PFSK-1 (cell line): ENCODE measurements at regions not wholly inside any gene's neighbourhood (a gene's known extent, or its start where the extent isn't known, plus 50 kb on each side); places are given as distances from the start of the nearest gene placed in this dataset.

Source experiments
- FOXP2 ChIP-seq: optimal IDR thresholded peaks from 2 replicates; pipeline ENCODE3; 2011; ENCODE audit warnings: borderline replicate concordance, control low read depth, inconsistent platforms; ENCODE audit not compliant: insufficient read depth; ENCODE audit errors: extremely low read length, extremely low read depth
- POLR2AphosphoS5 ChIP-seq: IDR thresholded peaks from 2 replicates; pipeline ENCODE4 v1.6.1; 2012; ENCODE audit warnings: low read depth, mild to moderate bottlenecking, control low read depth, low read length, moderate library complexity
- REST ChIP-seq, 2 experiments: IDR thresholded peaks; 2 replicates each; pipeline versions ENCODE4 v1.6.1 to v1.8.0; 2011 to 2012; ENCODE audit warnings: low read depth in 2 of 2, low read length in 2 of 2, control low read depth in 1 of 2, inconsistent platforms in 1 of 2, mild to moderate bottlenecking in 1 of 2, moderate library complexity in 1 of 2; ENCODE audit not compliant: insufficient read depth in 1 of 2
- SIN3A ChIP-seq: IDR thresholded peaks from 2 replicates; pipeline ENCODE4 v1.6.1; 2012; ENCODE audit warnings: mild to moderate bottlenecking, low read length, moderate library complexity, borderline replicate concordance; ENCODE audit not compliant: insufficient read depth
- TAF1 ChIP-seq: IDR thresholded peaks from 2 replicates; pipeline ENCODE4 v1.6.1; 2012; ENCODE audit warnings: low read length, control low read depth, borderline replicate concordance; ENCODE audit not compliant: insufficient read depth

GRCh38 chr3:31103623-31104180 is 209.2 kb upstream of the GADL1 start:
- TF ChIP-seq POLR2AphosphoS5: no peak
- no peak for TF ChIP-seq SIN3A
- TF ChIP-seq FOXP2: no peak
- TF ChIP-seq TAF1: no peak

GRCh38 chr3:31105011-31105410 is 210.6 kb upstream of the GADL1 start:
- TF ChIP-seq REST (IDR thresholded peaks at IDR 0.05; ENCODE audit: insufficient read depth in 1 of 2, low read depth in 2 of 2, low read length in 2 of 2) (no peak), TAF1 (no peak), FOXP2 (no peak), POLR2AphosphoS5 (no peak), SIN3A (no peak)

- TF ChIP-seq FOXP2: no peak
- no peak for TF ChIP-seq SIN3A
- TF ChIP-seq REST (IDR thresholded peaks at IDR 0.05; ENCODE audit: insufficient read depth in 1 of 2, low read depth in 2 of 2, low read length in 2 of 2): no peak
- no peak for TF ChIP-seq POLR2AphosphoS5
- no peak for TF ChIP-seq TAF1
Observed at GRCh38 chr3:31105438-31106077, 211.1 kb upstream of the GADL1 start.

GRCh38 chr3:31106204-31106603 is 211.7 kb upstream of the GADL1 start:
- TF ChIP-seq REST (IDR thresholded peaks at IDR 0.05; ENCODE audit: insufficient read depth in 1 of 2, low read depth in 2 of 2, low read length in 2 of 2) (no peak), SIN3A (no peak), FOXP2 (no peak), POLR2AphosphoS5 (no peak), TAF1 (no peak)

GRCh38 chr3:31106912-31107311 is 212.5 kb upstream of the GADL1 start:
- TF ChIP-seq POLR2AphosphoS5: no peak

GRCh38 chr3:31114929-31115283 is 220.4 kb upstream of the GADL1 start:
- TF ChIP-seq REST (IDR thresholded peaks at IDR 0.05; ENCODE audit: insufficient read depth in 1 of 2, low read depth in 2 of 2, low read length in 2 of 2) (no peak), FOXP2 (no peak), POLR2AphosphoS5 (no peak), TAF1 (no peak), SIN3A (no peak)
